GM18909 (cell line): ENCODE measurements at regions not wholly inside any gene's neighbourhood (a gene's known extent, or its start where the extent isn't known, plus 50 kb on each side); places are given as distances from the start of the nearest gene placed in this dataset.
"Not testable (repeated sequence)": the region's sequence is repeated elsewhere in the genome, so short reads cannot be mapped to it uniquely, and the experiment has no call there.

Source experiments
- ATAC-seq: cut with Tn5 transposase; IDR thresholded peaks from one replicate; pipeline ENCODE4 v1.9.1; 2021; ENCODE audit warnings: mild to moderate bottlenecking; ENCODE audit not compliant: unreplicated experiment, poor library complexity

DNA sequence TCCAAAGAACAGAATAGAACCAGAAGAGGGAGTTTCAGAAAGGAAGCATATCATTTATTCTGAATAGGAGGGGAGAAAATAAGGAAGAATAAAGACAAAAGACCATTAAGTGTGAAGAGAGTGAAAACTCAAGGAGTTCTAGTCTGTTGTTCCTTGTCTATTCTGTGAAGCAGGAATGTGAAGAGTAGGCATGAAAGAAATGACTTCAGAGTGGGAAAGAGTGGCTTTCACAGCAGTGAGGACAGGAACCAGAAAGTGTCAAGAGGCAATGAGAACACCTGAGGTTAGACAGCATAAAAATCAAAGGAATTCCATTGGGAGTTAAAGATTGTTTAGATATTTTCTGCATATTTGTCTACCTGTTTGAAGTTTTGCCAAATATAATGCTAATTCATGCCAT, 768.8 kb upstream of the GRAMD2B start:
- ATAC-seq, result no peak

DNA sequence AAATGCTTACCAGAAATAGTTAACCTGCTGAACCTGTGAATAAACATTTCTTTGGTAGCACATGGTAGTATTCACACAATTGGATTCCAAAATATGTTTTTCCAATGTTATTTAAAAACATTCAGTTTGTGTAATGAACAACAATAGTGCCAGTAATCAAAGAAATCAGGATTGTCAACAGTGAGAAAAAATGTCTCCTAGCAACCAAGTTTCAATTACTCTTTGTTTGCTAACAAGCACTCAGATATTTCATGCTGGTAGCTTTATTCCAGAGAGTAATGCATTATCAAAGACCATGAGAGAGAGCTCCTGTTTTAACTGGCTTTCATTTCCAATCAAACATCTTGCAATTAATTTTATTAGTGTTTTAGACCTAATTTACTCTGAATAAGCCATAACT, 768.1 kb upstream of the GRAMD2B start:
- ATAC-seq, result no peak

DNA sequence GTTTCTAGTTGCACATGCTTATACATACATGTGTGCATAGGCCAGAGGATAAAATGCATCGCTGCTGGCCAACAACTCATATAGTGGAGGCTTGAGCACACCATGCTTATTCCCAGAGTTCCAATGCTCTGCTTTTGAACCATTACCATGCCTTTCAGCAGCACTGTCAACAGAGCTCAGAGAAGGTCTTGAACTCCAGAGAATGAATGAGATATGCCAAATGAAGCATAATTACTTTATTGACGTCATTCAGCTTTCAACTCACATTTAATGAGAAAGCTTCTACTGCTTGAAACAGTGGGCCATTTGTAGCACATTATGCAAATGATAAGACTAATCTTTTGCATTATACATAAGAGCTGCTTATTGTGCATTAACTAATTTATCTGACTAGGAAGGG, 765.3 kb upstream of the GRAMD2B start:
- no peak for ATAC-seq

DNA sequence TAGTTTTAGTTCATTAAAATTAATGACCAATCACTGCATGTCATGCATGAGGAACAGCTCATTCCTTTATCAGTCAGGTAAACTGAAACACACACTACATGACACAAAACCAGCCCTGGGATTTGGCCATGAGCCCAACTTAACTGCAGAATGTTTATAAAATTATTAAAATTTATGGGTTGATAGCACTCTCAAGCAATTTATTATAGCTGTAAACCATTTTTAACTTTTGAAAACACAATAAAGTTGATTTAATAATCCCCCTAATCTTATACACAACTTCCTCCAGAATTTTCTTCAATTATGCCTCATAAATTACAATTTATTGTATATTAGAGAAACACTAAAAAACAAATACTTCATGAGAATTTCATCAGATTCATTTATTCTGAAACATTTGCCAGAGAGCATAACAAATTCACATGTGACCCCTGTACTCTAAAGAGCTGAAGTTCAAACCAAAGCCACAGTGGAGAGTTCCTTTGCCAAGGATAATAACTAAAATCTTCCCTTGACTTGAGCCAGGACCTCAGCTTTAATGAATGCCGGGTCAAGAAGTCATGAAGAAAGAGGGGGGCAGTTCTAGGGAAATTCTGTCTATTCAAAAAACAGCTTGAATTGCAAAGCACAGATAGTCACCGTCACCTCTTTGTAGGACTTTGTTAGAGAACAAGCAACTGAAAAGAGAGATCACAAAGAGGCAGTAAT, 763.7 kb upstream of the GRAMD2B start:
- ATAC-seq, result no peak

DNA sequence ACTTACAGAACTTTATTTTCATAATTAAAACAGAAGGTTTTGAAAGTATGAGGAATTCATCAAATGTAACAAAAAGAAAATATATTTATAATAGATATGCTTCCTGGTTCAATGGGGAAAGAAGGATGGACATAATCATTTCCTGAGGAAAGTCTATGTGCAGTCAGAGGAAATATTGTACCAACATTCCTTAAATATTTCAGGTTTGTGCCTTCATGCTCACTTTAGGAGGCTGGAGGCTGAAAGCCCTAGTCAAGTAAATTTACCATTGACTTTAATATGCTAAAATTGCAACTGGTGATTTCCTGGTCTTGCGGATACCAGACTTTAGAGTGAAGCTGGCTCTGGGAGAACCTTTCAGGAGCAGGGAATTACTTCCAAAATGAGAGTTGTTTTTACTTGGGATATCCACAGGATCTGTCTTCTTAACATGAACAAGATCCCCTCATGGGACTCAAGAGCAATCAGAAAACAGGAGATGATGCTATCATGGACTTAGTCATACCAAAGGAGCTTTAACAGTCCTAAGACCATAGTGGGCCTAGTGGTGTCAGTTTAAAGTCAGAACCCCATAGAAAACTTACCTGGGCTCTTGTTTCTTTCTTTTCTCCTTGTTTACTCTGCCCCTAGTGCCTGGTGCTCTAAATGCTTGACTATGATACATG, 762.8 kb upstream of the GRAMD2B start:
- ATAC-seq, result no peak

DNA sequence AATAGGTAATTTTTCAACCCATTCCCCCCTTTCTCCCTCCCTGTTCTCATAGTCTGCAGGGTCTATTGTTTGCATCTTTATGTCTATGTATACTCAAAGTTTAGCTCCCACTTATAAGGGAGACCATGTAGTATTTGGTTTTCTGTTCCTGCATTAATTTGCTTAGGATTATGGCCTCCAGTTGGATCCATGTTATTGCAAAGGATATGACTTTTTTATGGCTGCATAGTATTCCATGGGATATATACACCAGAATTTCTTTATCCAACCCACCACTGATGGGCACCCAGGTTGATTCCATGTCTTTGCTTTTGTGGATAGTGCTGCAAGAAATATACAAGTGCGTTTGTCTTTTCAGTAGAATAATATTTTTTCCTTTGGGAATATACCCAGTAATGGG, 761.6 kb upstream of the GRAMD2B start:
- ATAC-seq, result no peak

DNA sequence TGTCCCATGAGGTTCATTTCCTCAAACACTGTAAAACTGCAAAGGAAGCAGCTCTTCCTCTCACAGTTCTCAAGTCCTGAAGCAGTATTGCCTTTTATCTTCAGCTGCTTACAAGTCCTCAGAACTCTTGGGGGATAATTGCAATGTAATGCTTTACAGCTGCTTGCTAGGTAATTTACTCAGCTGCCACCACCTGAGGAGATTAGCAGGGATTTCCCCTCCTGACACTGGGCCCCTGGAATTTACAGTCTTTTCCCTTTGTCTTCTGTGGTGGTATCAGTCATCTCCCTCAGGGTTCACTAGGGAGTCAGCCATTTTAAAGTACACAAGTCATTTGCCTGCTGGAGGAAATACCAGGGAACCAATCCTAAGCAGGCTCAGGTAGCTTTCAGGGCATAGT, 754.3 kb upstream of the GRAMD2B start:
- no peak for ATAC-seq

DNA sequence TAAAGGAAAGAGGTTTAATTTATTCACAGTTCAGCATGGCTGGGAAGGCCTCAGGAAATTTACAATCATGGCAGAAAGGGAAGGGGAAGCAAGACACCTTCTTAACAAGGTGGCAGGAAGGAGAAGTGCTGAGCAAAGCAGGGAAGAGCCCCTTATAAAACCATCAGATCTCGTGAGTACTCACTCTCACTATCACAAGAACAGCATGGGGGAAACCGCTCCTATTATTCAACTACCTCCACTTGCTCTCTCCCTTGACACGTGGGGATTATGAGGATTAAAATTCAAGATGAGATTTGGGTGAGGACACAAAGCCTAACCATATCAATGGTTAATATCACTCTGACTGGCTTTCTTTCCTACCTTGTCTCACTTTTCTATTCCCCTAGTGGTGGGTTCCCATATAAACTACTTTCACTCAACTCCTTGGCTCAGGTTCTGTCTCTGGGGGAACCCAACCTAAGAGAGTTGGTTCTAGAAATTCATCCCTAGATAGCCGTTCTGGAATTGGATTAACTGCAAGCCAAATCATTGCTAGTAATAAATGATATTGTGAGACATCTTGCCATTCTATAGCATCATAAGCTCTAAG, 749.8 kb upstream of the GRAMD2B start:
- ATAC-seq, result no peak

DNA sequence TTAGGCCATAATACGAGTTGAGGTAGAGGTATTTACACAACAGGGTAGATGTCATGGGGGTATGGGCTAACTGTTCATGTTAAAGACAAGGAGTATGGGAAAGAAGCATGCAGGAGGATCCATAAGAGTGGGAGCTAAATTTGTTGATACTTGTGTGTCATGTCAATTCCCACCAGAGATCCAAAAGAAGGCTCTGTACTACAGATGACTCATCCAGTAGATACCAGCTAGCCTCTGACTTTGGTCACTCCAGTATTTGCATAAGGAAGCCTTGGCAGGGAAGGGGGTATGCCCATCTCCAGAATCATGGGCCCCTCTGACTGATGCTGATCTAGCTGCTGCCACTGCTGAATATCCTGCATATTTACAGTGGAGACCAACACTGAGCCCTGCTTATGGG, 743.7 kb upstream of the GRAMD2B start:
- ATAC-seq, result no peak

DNA sequence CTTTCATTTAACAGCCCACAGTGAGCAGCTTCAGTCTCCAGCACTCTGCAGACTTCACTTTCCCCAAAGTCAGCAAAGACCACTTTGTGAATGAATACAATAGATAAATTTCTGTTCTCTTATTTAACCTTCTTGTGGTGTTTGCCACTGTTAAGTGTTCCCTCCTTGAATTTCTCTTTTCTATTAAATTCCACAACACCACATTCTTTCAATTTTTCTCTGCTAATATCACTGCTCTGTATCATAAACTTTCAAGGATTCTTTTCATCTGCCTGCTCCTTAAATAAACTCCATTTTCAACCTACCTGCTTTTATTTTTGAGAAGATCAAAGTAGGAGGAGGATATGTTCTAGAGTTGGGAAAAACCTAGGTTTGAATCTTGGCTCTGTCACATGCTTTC, 739.5 kb upstream of the GRAMD2B start:
- no peak for ATAC-seq

DNA sequence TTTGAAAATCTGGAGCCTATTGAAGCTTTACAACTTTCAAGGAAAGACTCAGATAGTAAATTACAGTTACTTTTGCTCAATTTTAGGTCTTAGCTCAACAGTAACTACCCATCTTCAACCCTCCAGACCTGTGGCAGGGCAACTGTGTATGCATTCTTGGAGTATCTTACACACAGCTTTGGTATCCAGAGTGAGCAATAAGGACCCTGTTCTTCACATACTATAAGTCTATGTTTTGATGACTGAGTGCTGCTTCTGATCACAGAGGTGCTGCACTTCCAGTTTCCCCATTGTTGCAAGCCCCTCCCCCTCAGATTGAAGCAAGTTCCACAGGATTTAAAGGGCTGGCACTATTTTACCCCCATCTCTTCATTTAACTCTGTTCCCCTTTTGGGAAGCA, 737.4 kb upstream of the GRAMD2B start:
- no peak for ATAC-seq

DNA sequence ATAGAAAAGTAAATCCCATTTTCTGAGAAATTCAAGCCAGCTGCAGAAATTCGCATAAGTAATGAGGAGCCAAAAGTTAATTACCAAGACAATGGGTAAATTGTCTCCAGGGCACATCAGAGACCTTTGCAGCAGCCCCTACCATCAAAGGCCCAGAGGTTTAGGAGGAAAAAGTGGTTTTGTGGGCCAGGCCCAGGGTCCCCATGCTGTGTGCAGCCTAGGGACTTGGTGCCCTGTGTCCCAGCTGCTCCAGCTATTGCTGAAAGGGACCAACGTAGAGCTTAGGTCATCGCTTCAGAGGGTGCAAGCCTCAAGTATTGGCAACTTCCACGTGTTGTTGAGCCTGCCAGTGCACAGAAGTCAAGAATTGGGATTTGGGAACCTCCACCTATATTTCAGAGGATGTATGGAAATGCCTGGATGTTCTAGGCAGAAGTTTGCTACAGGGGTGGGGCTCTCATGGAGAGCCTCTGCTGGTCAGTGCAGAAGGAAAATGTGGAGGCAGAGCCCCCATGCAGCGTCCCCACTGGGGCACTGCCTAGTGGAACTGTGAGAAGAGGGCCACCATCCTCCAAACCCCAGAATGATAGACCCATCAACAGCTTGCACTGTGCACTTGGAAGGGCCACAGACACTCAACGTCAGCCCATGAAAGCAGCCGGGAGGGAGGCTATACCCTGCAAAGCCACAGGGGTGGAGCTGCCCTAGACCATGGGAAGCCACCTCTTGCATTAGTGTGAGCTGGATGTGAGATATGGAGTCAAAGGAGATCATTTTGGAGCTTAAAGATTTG, 731.3 kb upstream of the GRAMD2B start:
- ATAC-seq, result not testable (repeated sequence)

DNA sequence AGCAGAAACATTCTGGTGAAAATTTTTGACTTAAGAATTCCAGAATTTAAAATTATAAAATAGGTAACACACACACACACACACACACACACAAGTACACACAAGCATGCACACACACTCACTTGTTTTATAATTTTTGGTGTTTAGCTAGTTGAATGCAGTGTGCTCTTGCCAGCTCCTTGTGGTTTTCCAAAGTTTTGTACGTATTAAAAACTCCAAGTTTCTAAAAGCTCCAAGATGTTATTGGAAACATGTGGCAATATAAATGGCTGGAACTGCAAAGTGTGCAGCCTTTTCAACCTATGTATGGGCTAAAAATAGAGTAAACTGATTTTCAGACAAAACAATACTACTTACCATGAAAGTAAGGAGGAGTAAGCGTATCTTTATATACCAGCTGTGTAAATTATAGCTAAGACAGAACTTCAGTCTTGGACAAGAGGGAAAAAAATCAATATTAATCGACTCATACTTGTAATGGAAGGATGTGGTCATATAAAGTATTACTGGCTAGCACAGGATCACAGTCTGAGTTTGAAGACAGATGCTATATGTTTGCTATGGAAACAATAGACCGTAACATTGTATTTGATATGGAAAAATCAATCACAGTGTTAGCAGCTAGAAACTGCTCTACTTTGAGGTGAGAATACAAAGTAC, 727.1 kb upstream of the GRAMD2B start:
- ATAC-seq, result no peak

DNA sequence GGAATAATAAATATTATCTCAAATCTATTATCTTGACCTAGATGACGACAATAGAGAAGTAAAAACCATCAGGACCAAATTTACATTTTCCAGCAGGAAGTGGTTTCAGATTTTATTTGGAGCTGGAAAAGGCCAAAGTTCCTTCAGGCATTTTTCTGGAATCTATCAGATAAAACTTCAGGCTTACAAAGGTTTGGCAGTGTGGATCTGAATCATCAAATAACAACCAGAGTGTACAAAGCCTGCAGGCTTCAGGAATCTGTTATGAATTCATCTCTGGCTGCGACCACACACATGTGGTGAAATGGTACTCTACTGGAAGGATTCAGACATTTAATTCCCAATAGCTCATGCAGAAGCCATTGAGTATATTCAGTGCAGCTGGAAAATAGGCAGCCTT, 726.4 kb upstream of the GRAMD2B start:
- no peak for ATAC-seq

DNA sequence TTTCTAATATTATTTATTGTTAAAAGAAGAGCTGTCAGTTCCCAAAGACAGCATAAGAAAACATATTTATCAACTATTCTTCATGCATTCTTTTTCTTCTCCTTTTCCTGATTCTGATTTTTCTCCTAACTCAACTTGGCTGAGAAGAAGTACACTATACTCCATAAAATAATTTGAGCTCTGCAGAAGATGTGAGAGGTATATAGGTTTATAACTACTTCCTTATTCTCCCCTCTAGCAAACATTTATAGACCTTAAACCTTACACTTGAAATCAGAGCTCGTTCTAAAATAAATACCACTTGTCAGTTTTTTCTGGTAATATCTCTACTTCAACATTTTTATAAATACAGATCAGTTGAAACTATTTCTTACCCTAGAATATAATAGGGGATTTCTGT, 724.8 kb upstream of the GRAMD2B start:
- no peak for ATAC-seq

DNA sequence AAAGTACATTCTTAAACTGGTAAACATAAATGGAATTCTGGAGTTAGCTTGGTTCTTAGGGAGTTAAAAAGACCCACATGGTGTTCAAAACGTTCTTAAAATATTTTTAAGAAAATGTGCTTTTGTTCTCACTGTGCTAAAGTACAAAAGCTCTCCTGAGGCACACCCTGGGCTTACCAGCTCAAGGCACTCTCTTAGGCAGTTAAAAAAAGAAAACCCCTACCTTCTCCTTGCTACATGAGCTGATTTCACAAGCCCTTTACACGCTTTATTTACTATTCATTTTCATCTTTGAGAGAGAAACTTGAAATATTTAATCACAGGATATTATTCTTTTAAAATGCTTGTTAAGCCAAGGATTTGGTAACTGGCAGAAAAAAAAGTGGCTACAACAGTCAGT, 723.3 kb upstream of the GRAMD2B start:
- no peak for ATAC-seq

DNA sequence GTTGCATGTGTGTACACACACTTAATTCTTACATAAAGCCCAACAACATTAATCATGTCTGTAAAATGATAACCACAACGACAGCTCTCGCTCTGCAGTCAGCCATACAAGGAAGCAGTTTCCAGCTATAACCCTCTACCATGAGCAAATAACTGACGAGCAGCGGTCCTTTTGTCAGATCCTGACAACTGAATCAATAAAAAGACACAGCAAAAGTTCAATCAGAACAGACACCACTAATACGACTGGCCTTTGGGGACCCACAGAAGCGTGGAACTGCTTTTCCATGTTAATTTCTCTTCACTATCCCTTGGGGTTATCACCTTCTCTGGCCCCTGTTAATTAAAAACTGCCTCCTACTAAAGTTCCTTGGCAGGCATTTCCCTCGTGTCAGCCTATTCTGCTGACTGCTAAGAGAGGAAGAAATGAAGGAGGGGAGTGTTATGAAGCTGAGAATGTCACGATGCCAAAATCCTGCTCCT, 722.8 kb upstream of the GRAMD2B start:
- ATAC-seq, result no peak

DNA sequence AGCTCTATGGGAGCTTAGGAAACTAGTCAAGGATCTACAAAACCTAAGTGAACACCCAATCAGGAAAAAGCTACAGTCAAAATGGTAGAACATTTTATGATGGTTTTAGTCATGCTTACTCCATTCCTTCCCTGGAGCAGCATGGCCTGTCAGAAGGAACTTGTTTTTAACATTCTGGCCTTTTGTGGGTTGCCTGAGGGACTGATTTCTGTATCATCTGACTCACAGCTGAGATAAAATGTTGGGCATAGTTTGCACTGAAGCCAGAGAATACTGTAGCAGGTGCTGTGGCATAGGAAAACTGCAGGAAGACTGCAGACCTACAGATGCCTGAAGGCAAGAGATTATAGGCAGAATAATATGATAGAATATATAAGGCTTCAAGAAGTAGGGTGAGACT, 719.6 kb upstream of the GRAMD2B start:
- no peak for ATAC-seq

DNA sequence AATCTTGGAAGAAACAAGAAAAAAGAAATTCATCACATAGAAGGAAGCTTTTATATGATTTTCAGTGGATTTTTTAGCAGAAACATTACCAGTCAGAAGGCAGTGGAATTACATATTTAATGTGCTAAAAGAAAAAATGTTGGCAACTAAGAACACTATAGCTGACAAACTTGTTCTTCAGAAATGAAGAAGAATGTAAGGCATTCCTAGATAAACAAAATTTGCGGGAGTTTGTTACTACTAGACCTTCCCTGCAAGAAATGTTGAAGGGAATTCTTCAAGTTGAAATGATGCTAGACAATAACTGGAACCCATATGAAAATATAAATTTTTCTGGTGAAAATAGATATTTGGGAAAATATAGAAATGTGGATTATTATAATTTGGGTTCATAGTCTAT, 718.3 kb upstream of the GRAMD2B start:
- no peak for ATAC-seq

DNA sequence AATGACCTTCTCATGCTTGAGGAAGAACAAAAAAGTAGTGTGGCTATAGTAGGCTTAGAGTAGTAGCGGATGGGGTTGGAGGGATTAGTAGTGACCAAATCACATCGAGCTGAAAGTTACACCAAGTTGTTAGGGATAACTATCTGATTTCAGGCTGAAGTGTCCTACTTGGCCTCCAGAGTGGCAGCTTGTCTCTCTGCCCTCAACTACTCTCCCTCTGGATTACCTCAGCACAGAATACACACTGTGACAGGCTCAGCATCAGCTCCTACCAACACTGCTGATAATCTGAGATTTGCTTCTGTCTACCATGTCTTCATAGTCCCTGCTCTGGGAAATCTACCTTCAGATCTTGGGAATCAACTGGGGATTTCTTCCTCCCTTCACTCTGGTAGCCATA, 714.6 kb upstream of the GRAMD2B start:
- no peak for ATAC-seq
